ENCODE measurements at regions not wholly inside any gene's neighbourhood (a gene's known extent, or its start where the extent isn't known, plus 50 kb on each side); places are given as distances from the start of the nearest gene placed in this dataset.

DNA sequence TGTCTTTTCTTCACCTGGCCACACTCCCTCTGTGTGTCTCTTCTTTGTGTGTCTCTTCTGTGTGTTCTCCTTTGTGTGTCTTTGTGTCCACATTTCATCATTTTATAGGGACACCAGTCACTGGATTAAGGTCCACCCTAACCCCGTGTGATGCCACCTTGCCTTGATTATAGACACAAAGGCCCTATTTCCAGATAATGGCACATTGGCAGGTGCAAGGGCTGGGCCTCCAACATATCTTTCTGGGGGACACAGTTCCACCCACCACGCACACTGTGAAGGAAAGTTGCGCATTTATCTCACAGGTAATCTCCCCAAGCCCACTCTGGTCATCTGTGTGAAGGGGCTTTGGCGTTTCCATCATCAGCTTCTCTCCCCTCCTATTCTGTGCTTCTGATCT is 334.6 kb upstream of the IRX1 start:
- H3K4me1 ChIP-seq (ENCODE audit: control insufficient read depth, insufficient read depth, low read length): no peaks in the 10 kb centered on the region

DNA sequence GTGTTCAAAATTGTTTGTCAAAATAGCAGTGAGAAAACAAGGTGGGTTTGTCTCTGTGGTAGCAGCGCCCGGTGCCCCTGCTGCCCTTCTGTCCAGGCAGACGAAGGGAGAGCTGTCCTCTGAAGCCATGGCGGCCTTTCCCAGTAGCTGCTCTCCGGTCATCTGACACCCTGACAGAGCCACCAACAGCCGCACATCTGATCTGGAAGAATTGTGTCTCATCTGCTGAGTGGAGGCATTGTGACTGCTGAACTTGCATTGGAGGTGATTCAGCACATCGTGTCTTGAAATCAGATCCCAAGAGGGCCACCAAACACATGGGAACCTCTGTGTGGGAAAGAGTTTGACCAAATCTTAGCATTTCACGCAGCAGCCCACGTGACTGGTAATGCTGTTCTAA is 337.6 kb upstream of the IRX1 start:
- ATAC-seq: no peak
- in situ Hi-C loops (cut with HindIII; ENCODE audit: low pct_unique_long_range_greater_than_20kb, low sequenced_read_pairs) (no loop called here), intact Hi-C loops (cut with micrococcal nuclease; ENCODE audit: unreplicated experiment) (no loop called here)
- TF ChIP-seq SIN3A (IDR thresholded peaks at IDR 0.05; ENCODE audit: borderline replicate concordance, insufficient read depth, low read depth, low read length): no peak
- TF ChIP-seq POLR2AphosphoS5 (IDR thresholded peaks at IDR 0.05; ENCODE audit: low read depth, low read length): no peak
- TF ChIP-seq REST (IDR thresholded peaks at IDR 0.05; ENCODE audit: insufficient read depth in 1 of 2, low read depth in 2 of 2, low read length in 1 of 2): no peak
- TF ChIP-seq TCF7L2 (IDR thresholded peaks at IDR 0.05; ENCODE audit: low read depth, low read length): no peak
- Histone ChIP-seq H3K4me1 (ENCODE audit: control insufficient read depth, insufficient read depth, low read length) (no peaks in the 10 kb centered on the region), H3K36me3 (ENCODE audit: control insufficient read depth, insufficient read depth, low read length) (no peaks in the 10 kb centered on the region), H3K4me3 (ENCODE audit: low read depth in 2 of 2, low read length in 2 of 2) (no peak overlapping the region), H3K27ac (ENCODE audit: low read length) (no peak overlapping the region), H3K9me3 (ENCODE audit: control insufficient read depth, insufficient read depth, low read depth, low read length) (no peaks in the 10 kb centered on the region), H3K27me3 (ENCODE audit: control insufficient read depth, insufficient read depth, low read length) (no peaks in the 10 kb centered on the region)
- ChIA-PET CTCF (no interaction called here), POLR2A (no interaction called here)
- no peak for DNase-seq (ENCODE audit: low read depth, low spot score)
- BruUV-seq (replicated peaks): no TSS peak

More for the DNA sequence above, 334.6 kb upstream of the IRX1 start:
- DNase-seq (ENCODE audit: low read depth, low spot score) (no peak), ATAC-seq (no peak)
- ChIA-PET CTCF (no interaction called here), POLR2A (no interaction called here)
- Histone ChIP-seq H3K9me3 (ENCODE audit: control insufficient read depth, insufficient read depth, low read depth, low read length) (no peaks in the 10 kb centered on the region), H3K36me3 (ENCODE audit: control insufficient read depth, insufficient read depth, low read length) (no peaks in the 10 kb centered on the region), H3K27ac (ENCODE audit: low read length) (no peak overlapping the region), H3K27me3 (ENCODE audit: control insufficient read depth, insufficient read depth, low read length) (no peaks in the 10 kb centered on the region), H3K4me3 (ENCODE audit: low read depth in 2 of 2, low read length in 2 of 2) (no peak overlapping the region)
- intact Hi-C loops (cut with micrococcal nuclease; ENCODE audit: unreplicated experiment) (no loop called here), in situ Hi-C loops (cut with HindIII; ENCODE audit: low pct_unique_long_range_greater_than_20kb, low sequenced_read_pairs) (no loop called here)
- BruUV-seq (replicated peaks): no TSS peak
- no peak for TF ChIP-seq TCF7L2 (IDR thresholded peaks at IDR 0.05; ENCODE audit: low read depth, low read length)
- no peak for TF ChIP-seq SIN3A (IDR thresholded peaks at IDR 0.05; ENCODE audit: borderline replicate concordance, insufficient read depth, low read depth, low read length)
- TF ChIP-seq, protein P1, sequence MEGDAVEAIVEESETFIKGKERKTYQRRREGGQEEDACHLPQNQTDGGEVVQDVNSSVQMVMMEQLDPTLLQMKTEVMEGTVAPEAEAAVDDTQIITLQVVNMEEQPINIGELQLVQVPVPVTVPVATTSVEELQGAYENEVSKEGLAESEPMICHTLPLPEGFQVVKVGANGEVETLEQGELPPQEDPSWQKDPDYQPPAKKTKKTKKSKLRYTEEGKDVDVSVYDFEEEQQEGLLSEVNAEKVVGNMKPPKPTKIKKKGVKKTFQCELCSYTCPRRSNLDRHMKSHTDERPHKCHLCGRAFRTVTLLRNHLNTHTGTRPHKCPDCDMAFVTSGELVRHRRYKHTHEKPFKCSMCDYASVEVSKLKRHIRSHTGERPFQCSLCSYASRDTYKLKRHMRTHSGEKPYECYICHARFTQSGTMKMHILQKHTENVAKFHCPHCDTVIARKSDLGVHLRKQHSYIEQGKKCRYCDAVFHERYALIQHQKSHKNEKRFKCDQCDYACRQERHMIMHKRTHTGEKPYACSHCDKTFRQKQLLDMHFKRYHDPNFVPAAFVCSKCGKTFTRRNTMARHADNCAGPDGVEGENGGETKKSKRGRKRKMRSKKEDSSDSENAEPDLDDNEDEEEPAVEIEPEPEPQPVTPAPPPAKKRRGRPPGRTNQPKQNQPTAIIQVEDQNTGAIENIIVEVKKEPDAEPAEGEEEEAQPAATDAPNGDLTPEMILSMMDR (IDR thresholded peaks at IDR 0.05): no peak
- TF ChIP-seq REST (IDR thresholded peaks at IDR 0.05; ENCODE audit: insufficient read depth in 1 of 2, low read depth in 2 of 2, low read length in 1 of 2): no peak
- TF ChIP-seq POLR2AphosphoS5 (IDR thresholded peaks at IDR 0.05; ENCODE audit: low read depth, low read length): no peak

Data from Panc1 (cell line).